GM12878 (cell line): ENCODE measurements at regions not wholly inside any gene's neighbourhood (a gene's known extent, or its start where the extent isn't known, plus 50 kb on each side); places are given as distances from the start of the nearest gene placed in this dataset.

Experiments used
- ATAC-seq: fragments of 200-7000 bp; cut with Tn5 transposase; 3 replicates; pipeline ENCODE4 v1.9.1; 2020; ENCODE audit warnings: mild to moderate bottlenecking, moderate library complexity
- BruUV-seq: library from RNA; stranded (reverse); fragments of 400-500 nt; replicated peaks from 2 replicates; lab custom pipeline; 2021; lab: Mats Ljungman, UMichigan
- CTCF ChIA-PET: fragments of 300-600 bp; sonication (Branson Sonifier 250); formaldehyde crosslinking; extraction: SDS; loops from one replicate; lab custom pipeline; 2021; ENCODE audit warnings: inconsistent platforms; lab: Yijun Ruan, JAX
- POLR2A ChIA-PET: fragments of 350-600 bp; formaldehyde crosslinking; extraction: SDS; loops from one replicate; lab custom pipeline; 2021; ENCODE audit warnings: inconsistent platforms; lab: Charles Lee
- RAD21 ChIA-PET: fragments of 300-600 bp; sonication (Branson Sonifier 250); formaldehyde crosslinking; loops from one replicate; lab custom pipeline; 2023; ENCODE audit warnings: antibody characterized with exemption; ENCODE audit not compliant: unreplicated experiment; lab: Charles Lee
- SMC1A ChIA-PET: fragments of 300-600 bp; sonication (Branson Sonifier 250); formaldehyde crosslinking; loops from one replicate; lab custom pipeline; 2023; ENCODE audit not compliant: unreplicated experiment, uncharacterized antibody; lab: Charles Lee
- DNase-seq: peaks from one replicate; pipeline ENCODE4 v3.0.0-alpha.2; 2011; ENCODE audit warnings: low read depth, low spot score
- FAIRE-seq: peaks from 3 replicates; lab custom pipeline; 2011; peaks lifted over from hg19 to GRCh38; lab: Jason Lieb, UNC
- H2AFZ ChIP-seq: 2 replicates; pipeline ENCODE4 v1.6.0; 2011; ENCODE audit warnings: low read depth, low read length, control low read depth; ENCODE audit not compliant: control insufficient read depth
- H3K27ac ChIP-seq: 2 replicates; pipeline ENCODE4 v1.5.1; 2011; ENCODE audit warnings: control low read depth; ENCODE audit not compliant: control insufficient read depth, insufficient read depth
- H3K27me3 ChIP-seq, 2 experiments: replicated peaks in 1 of 2; 2 replicates each; pipeline versions ENCODE4 v1.6.0 to v1.6.1; 2011; ENCODE audit warnings: low read length in 1 of 2; ENCODE audit not compliant: control insufficient read depth in 2 of 2, insufficient read depth in 2 of 2
- H3K36me3 ChIP-seq, 2 experiments: 2 replicates each; pipeline ENCODE4 v1.5.1; 2011; ENCODE audit warnings: low read length in 1 of 2; ENCODE audit not compliant: control insufficient read depth in 2 of 2, insufficient read depth in 2 of 2
- H3K4me1 ChIP-seq: 2 replicates; pipeline ENCODE4 v1.6.1; 2011; ENCODE audit warnings: mild to moderate bottlenecking, low read length, moderate library complexity, mixed read lengths; ENCODE audit not compliant: control insufficient read depth, insufficient read depth
- H3K4me2 ChIP-seq: 2 replicates; pipeline ENCODE4 v1.6.0; 2011; ENCODE audit warnings: control low read depth; ENCODE audit not compliant: control insufficient read depth, insufficient read depth
- H3K4me3 ChIP-seq: fragments of 200-600 bp; sonication (generic); 2 replicates; pipeline ENCODE4 v1.5.1; 2016
- H3K79me2 ChIP-seq: 2 replicates; pipeline ENCODE4 v1.6.0; 2011; ENCODE audit warnings: low read length; ENCODE audit not compliant: control insufficient read depth, insufficient read depth
- H3K9ac ChIP-seq: 2 replicates; pipeline ENCODE4 v1.8.0; 2011; ENCODE audit warnings: low read length, control low read depth, mixed read lengths; ENCODE audit not compliant: control insufficient read depth, insufficient read depth
- H3K9me3 ChIP-seq: replicated peaks from 3 replicates; pipeline ENCODE4 v1.5.1; 2011; ENCODE audit warnings: mild to moderate bottlenecking, low read length; ENCODE audit not compliant: control insufficient read depth, insufficient read depth
- H4K20me1 ChIP-seq: 2 replicates; pipeline ENCODE4 v1.6.0; 2011; ENCODE audit not compliant: control insufficient read depth, insufficient read depth
- BACH1 ChIP-seq: fragments of 450-650 bp; IDR thresholded peaks from 2 replicates; pipeline ENCODE4 v1.6.1; 2017; ENCODE audit warnings: mild to moderate bottlenecking, borderline replicate concordance
- BMI1 ChIP-seq: fragments of 450-650 bp; IDR thresholded peaks from 2 replicates; pipeline ENCODE4 v1.6.1; 2016; ENCODE audit warnings: mild to moderate bottlenecking, moderate library complexity, borderline replicate concordance
- CEBPB ChIP-seq, 2 experiments: fragments of 150-350 bp in 1 of 2; IDR thresholded peaks; 2 replicates each; pipeline ENCODE4 v1.6.1; 2012 to 2014; ENCODE audit warnings: low read depth in 2 of 2, low read length in 2 of 2, borderline replicate concordance in 1 of 2, inconsistent platforms in 1 of 2
- E4F1 ChIP-seq: fragments of 450-650 bp; IDR thresholded peaks from 2 replicates; pipeline ENCODE4 v1.6.1; 2018; ENCODE audit warnings: borderline replicate concordance, mild to moderate bottlenecking; ENCODE audit not compliant: partially characterized antibody
- EED ChIP-seq: sonication (generic); IDR thresholded peaks from 2 replicates; pipeline ENCODE4 v1.6.1; 2016; ENCODE audit warnings: antibody characterized with exemption, low read depth
- EZH2 ChIP-seq: IDR thresholded peaks from 2 replicates; pipeline ENCODE4 v1.6.1; 2012; ENCODE audit warnings: low read depth, mild to moderate bottlenecking, control low read depth, inconsistent platforms, low read length, borderline replicate concordance; ENCODE audit not compliant: control insufficient read depth
- LARP7 ChIP-seq: fragments of 450-650 bp; IDR thresholded peaks from 2 replicates; pipeline ENCODE4 v1.6.1; 2017; ENCODE audit warnings: mild to moderate bottlenecking
- MEF2A ChIP-seq: IDR thresholded peaks from 2 replicates; pipeline ENCODE4 v1.6.1; 2011; ENCODE audit warnings: low read depth, mild to moderate bottlenecking, low read length, moderate library complexity; ENCODE audit not compliant: insufficient read depth
- NBN ChIP-seq: fragments of 450-650 bp; IDR thresholded peaks from 2 replicates; pipeline ENCODE4 v1.6.1; 2016
- PBX3 ChIP-seq: IDR thresholded peaks from 2 replicates; pipeline ENCODE4 v1.6.1; 2011; ENCODE audit warnings: mild to moderate bottlenecking, low read depth, low read length, moderate library complexity; ENCODE audit not compliant: insufficient replicate concordance
- RAD21 ChIP-seq: IDR thresholded peaks from 2 replicates; pipeline ENCODE4 v1.6.1; 2011; ENCODE audit warnings: mild to moderate bottlenecking, low read depth, low read length, moderate library complexity; ENCODE audit not compliant: insufficient read depth
- SIX5 ChIP-seq: IDR thresholded peaks from 2 replicates; pipeline ENCODE4 v1.6.1; 2011; ENCODE audit warnings: mild to moderate bottlenecking, low read depth, low read length, moderate library complexity; ENCODE audit not compliant: severe bottlenecking
- SMAD1 ChIP-seq: fragments of 450-650 bp; IDR thresholded peaks from 2 replicates; pipeline ENCODE4 v1.6.1; 2018; ENCODE audit warnings: mild to moderate bottlenecking, low read depth; ENCODE audit not compliant: partially characterized antibody
- SREBF2 ChIP-seq: IDR thresholded peaks from 2 replicates; pipeline ENCODE4 v1.6.1; 2012; ENCODE audit warnings: mild to moderate bottlenecking, low read length
- SUPT20H ChIP-seq: IDR thresholded peaks from 2 replicates; pipeline ENCODE4 v1.6.1; 2011; ENCODE audit warnings: low read depth, mild to moderate bottlenecking, low read length, moderate library complexity, borderline replicate concordance; ENCODE audit not compliant: control insufficient read depth
- USF1 ChIP-seq: IDR thresholded peaks from 2 replicates; pipeline ENCODE4 v1.6.1; 2011; ENCODE audit warnings: borderline replicate concordance, low read depth, mild to moderate bottlenecking, moderate library complexity, mixed read lengths, low read length; ENCODE audit not compliant: insufficient read depth; ENCODE audit errors: extremely low read length
- ZBED1 ChIP-seq: IDR thresholded peaks from 2 replicates; pipeline ENCODE4 v1.6.1; 2016; ENCODE audit warnings: borderline replicate concordance
- ZNF217 ChIP-seq: fragments of 450-650 bp; IDR thresholded peaks from 2 replicates; pipeline ENCODE4 v1.6.1; 2017; ENCODE audit warnings: antibody characterized with exemption, mild to moderate bottlenecking
- ZNF24 ChIP-seq: fragments of 450-650 bp; IDR thresholded peaks from 2 replicates; pipeline ENCODE4 v1.6.1; 2017; ENCODE audit warnings: antibody characterized with exemption, mild to moderate bottlenecking
- WGBS: methylation state at CpG from one replicate; pipeline ENCODE4 v1.1.6; 2016; ENCODE audit warnings: low lambda C conversion rate; ENCODE audit not compliant: insufficient replicate concordance, insufficient coverage; ENCODE audit errors: missing lambda C conversion rate; 5-methylcytosine and 5-hydroxymethylcytosine counted together
- in situ Hi-C: fragments of 300-500 bp; cut with MboI; formaldehyde crosslinking; loops from 9 replicates; pipeline ENCODE4 v1.14.3; 2018; ENCODE audit warnings: mixed read lengths
- intact Hi-C: fragments of 100-400 bp; cut with micrococcal nuclease; formaldehyde crosslinking; loops from one replicate; pipeline ENCODE4 v1.14.2; 2022; ENCODE audit not compliant: unreplicated experiment
- TF ChIP-seq, protein P1 (sequence below): IDR thresholded peaks from 2 replicates; pipeline ENCODE4 v1.6.1; 2011; ENCODE audit warnings: low read depth, low read length, improper control_type of control experiment, borderline replicate concordance

DNA sequence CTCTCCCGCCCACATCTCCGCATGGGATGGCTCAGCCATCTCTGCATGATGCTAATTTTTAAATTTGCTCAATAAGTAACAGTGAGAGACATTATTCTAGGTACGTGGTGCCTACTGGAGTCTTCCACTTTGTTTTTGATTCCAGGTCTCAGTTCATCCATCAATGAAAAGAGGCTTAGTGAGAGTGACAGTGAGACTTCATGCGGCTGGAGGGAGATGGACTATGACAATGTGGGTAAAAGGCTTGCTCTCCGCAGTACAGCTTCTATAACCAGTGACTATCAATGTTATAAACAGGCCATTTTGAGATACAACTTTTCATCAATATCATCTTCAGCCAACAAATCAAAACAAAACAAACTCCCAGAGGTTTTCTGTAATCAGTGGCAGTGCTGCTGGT is 563.4 kb upstream of the MKI67 start:
- Histone ChIP-seq H3K9me3 (no peaks in the 10 kb centered on the region), H3K79me2 (no peaks in the 10 kb centered on the region), H3K36me3 (no peaks in the 10 kb centered on the region), H3K4me2 (no peak overlapping the region), H3K27ac (no peak overlapping the region), H3K4me3 (no peak overlapping the region), H2AFZ (no peak overlapping the region), H3K27me3 (no peaks in the 10 kb centered on the region), H3K4me1 (no peaks in the 10 kb centered on the region), H4K20me1 (no peaks in the 10 kb centered on the region), H3K9ac (no peak overlapping the region)
- ChIA-PET POLR2A (no interaction called here), RAD21 (no interaction called here), SMC1A (no interaction called here), CTCF (no interaction called here)
- FAIRE-seq (no peak), DNase-seq (no peak), ATAC-seq (no peak)
- WGBS: 36% methylated on average over 5 of the region's 5 CpGs
- TF ChIP-seq USF1 (no peak), RAD21 (no peak), CEBPB (IDR thresholded peaks at IDR 0.05; ENCODE audit: borderline replicate concordance in 1 of 2, low read depth in 2 of 2, low read length in 2 of 2) (no peak), NBN (no peak), BMI1 (no peak), ZBED1 (no peak), ZNF24 (no peak), SMAD1 (no peak), MEF2A (no peak), LARP7 (no peak), SUPT20H (no peak), EED (no peak), SIX5 (no peak), BACH1 (no peak), E4F1 (no peak), SREBF2 (no peak), PBX3 (no peak), EZH2 (no peak), ZNF217 (no peak)
- TF ChIP-seq, protein P1, sequence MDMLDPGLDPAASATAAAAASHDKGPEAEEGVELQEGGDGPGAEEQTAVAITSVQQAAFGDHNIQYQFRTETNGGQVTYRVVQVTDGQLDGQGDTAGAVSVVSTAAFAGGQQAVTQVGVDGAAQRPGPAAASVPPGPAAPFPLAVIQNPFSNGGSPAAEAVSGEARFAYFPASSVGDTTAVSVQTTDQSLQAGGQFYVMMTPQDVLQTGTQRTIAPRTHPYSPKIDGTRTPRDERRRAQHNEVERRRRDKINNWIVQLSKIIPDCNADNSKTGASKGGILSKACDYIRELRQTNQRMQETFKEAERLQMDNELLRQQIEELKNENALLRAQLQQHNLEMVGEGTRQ: no peak
- no TSS peak for BruUV-seq
- intact Hi-C loops (no loop called here), in situ Hi-C loops (no loop called here)
